ENCODE measurements at regions not wholly inside any gene's neighbourhood (a gene's known extent, or its start where the extent isn't known, plus 50 kb on each side); places are given as distances from the start of the nearest gene placed in this dataset.

- 3 to 10% methylated on average over 3 of the region's 3 CpGs for WGBS, 2 donors
- H3K4me1 ChIP-seq (ENCODE audit: control insufficient read depth in 1 of 2, insufficient read depth in 2 of 2, low read length in 2 of 2) = no peaks in the 10 kb centered on the region
- H3K27me3 ChIP-seq (ENCODE audit: control insufficient read depth in 1 of 2, insufficient read depth in 2 of 2, low read length in 1 of 2) = no peaks in the 10 kb centered on the region
- DNase-seq (no peak), ATAC-seq (ENCODE audit: low FRiP score) (no peak)
- no peak overlapping the region for H3K4me3 ChIP-seq (ENCODE audit: low read length in 2 of 2)
- no peaks in the 10 kb centered on the region for H3K36me3 ChIP-seq (ENCODE audit: control insufficient read depth in 1 of 2, insufficient read depth in 2 of 2, low read length in 1 of 2)
- no peaks in the 10 kb centered on the region for H3K9me3 ChIP-seq (ENCODE audit: control insufficient read depth, low read length)
- no peak overlapping the region for H3K27ac ChIP-seq (ENCODE audit: low read depth in 1 of 2, low read length in 2 of 2)
- intact Hi-C loops (cut with DNase I) = no loop called here
Observed at GRCh38 chr11:33646629-33647028, 54.0 kb downstream of the C11orf91 start.

GRCh38 chr11:33646168-33646567 lies 54.5 kb downstream of the C11orf91 start:
- H3K36me3 ChIP-seq (ENCODE audit: control insufficient read depth in 1 of 2, insufficient read depth in 2 of 2, low read length in 1 of 2) = no peaks in the 10 kb centered on the region
- intact Hi-C loops (cut with DNase I) = no loop called here
- no peak overlapping the region for H3K4me3 ChIP-seq (ENCODE audit: low read length in 2 of 2)
- H3K4me1 ChIP-seq (ENCODE audit: control insufficient read depth in 1 of 2, insufficient read depth in 2 of 2, low read length in 2 of 2) = no peaks in the 10 kb centered on the region
- 74 to 79% methylated on average over 4 of the region's 4 CpGs for WGBS, 2 donors
- no peaks in the 10 kb centered on the region for H3K9me3 ChIP-seq (ENCODE audit: control insufficient read depth, low read length)
- no peak for DNase-seq
- ATAC-seq (ENCODE audit: low FRiP score) = no peak
- H3K27ac ChIP-seq (ENCODE audit: low read depth in 1 of 2, low read length in 2 of 2) = no peak overlapping the region
- no peaks in the 10 kb centered on the region for H3K27me3 ChIP-seq (ENCODE audit: control insufficient read depth in 1 of 2, insufficient read depth in 2 of 2, low read length in 1 of 2)

- intact Hi-C loops (cut with DNase I) = no loop called here
- H3K4me1 ChIP-seq (ENCODE audit: control insufficient read depth in 1 of 2, insufficient read depth in 2 of 2, low read length in 2 of 2) = no peaks in the 10 kb centered on the region
- H3K27me3 ChIP-seq (ENCODE audit: control insufficient read depth in 1 of 2, insufficient read depth in 2 of 2, low read length in 1 of 2) = no peaks in the 10 kb centered on the region
- ATAC-seq (ENCODE audit: low FRiP score) (peak; percentile 29), DNase-seq (no peak)
- no peaks in the 10 kb centered on the region for H3K9me3 ChIP-seq (ENCODE audit: control insufficient read depth, low read length)
- WGBS, 2 donors = 96 to 98% methylated on average over 20 of the region's 20 CpGs
- H3K36me3 ChIP-seq (ENCODE audit: control insufficient read depth in 1 of 2, insufficient read depth in 2 of 2, low read length in 1 of 2) = no peaks in the 10 kb centered on the region
- no peak overlapping the region for H3K4me3 ChIP-seq (ENCODE audit: low read length in 2 of 2)
- H3K27ac ChIP-seq (ENCODE audit: low read depth in 1 of 2, low read length in 2 of 2) = no peak overlapping the region
Observed at GRCh38 chr11:33645686-33646085, 54.9 kb downstream of the C11orf91 start.

- H3K27me3 ChIP-seq (ENCODE audit: control insufficient read depth in 1 of 2, insufficient read depth in 2 of 2, low read length in 1 of 2) = no peaks in the 10 kb centered on the region
- WGBS, 2 donors = 88 to 93% methylated on average over 3 of the region's 3 CpGs
- H3K9me3 ChIP-seq (ENCODE audit: control insufficient read depth, low read length) = no peaks in the 10 kb centered on the region
- no peaks in the 10 kb centered on the region for H3K36me3 ChIP-seq (ENCODE audit: control insufficient read depth in 1 of 2, insufficient read depth in 2 of 2, low read length in 1 of 2)
- no peak overlapping the region for H3K27ac ChIP-seq (ENCODE audit: low read depth in 1 of 2, low read length in 2 of 2)
- intact Hi-C loops (cut with DNase I) = no loop called here
- DNase-seq = no peak
- ATAC-seq (ENCODE audit: low FRiP score) = no peak
- H3K4me3 ChIP-seq (ENCODE audit: low read length in 2 of 2) = no peak overlapping the region
- H3K4me1 ChIP-seq (ENCODE audit: control insufficient read depth in 1 of 2, insufficient read depth in 2 of 2, low read length in 2 of 2) = no peaks in the 10 kb centered on the region
Observed at GRCh38 chr11:33643167-33643824, 57.3 kb downstream of the C11orf91 start.

- Histone ChIP-seq H3K4me1 (ENCODE audit: control insufficient read depth in 1 of 2, insufficient read depth in 2 of 2, low read length in 2 of 2) (no peaks in the 10 kb centered on the region), H3K27me3 (ENCODE audit: control insufficient read depth in 1 of 2, insufficient read depth in 2 of 2, low read length in 1 of 2) (no peaks in the 10 kb centered on the region), H3K4me3 (ENCODE audit: low read length in 2 of 2) (no peak overlapping the region), H3K9me3 (ENCODE audit: control insufficient read depth, low read length) (no peaks in the 10 kb centered on the region), H3K36me3 (ENCODE audit: control insufficient read depth in 1 of 2, insufficient read depth in 2 of 2, low read length in 1 of 2) (no peaks in the 10 kb centered on the region), H3K27ac (ENCODE audit: low read depth in 1 of 2, low read length in 2 of 2) (no peak overlapping the region)
- DNase-seq (no peak), ATAC-seq (ENCODE audit: low FRiP score) (no peak)
- intact Hi-C loops (cut with DNase I) = no loop called here
- 93 to 94% methylated on average over 8 of the region's 8 CpGs for WGBS, 2 donors
Observed at GRCh38 chr11:33642461-33643166, 58.0 kb downstream of the C11orf91 start.

- H3K4me1 ChIP-seq (ENCODE audit: control insufficient read depth in 1 of 2, insufficient read depth in 2 of 2, low read length in 2 of 2) = no peaks in the 10 kb centered on the region
- no peak overlapping the region for H3K27ac ChIP-seq (ENCODE audit: low read depth in 1 of 2, low read length in 2 of 2)
- no peaks in the 10 kb centered on the region for H3K27me3 ChIP-seq (ENCODE audit: control insufficient read depth in 1 of 2, insufficient read depth in 2 of 2, low read length in 1 of 2)
- no peaks in the 10 kb centered on the region for H3K9me3 ChIP-seq (ENCODE audit: control insufficient read depth, low read length)
- intact Hi-C loops (cut with DNase I) = no loop called here
- DNase-seq (no peak), ATAC-seq (ENCODE audit: low FRiP score) (no peak)
- H3K36me3 ChIP-seq (ENCODE audit: control insufficient read depth in 1 of 2, insufficient read depth in 2 of 2, low read length in 1 of 2) = no peaks in the 10 kb centered on the region
- no peak overlapping the region for H3K4me3 ChIP-seq (ENCODE audit: low read length in 2 of 2)
- WGBS, 2 donors = 8 to 9% methylated on average over 8 of the region's 8 CpGs
Observed at GRCh38 chr11:33640730-33641371, 59.8 kb downstream of the C11orf91 start.

- WGBS, 2 donors = 69 to 79% methylated on average over 1 of the region's 1 CpG
- Histone ChIP-seq H3K36me3 (ENCODE audit: control insufficient read depth in 1 of 2, insufficient read depth in 2 of 2, low read length in 1 of 2) (no peaks in the 10 kb centered on the region), H3K4me3 (ENCODE audit: low read length in 2 of 2) (no peak overlapping the region), H3K9me3 (ENCODE audit: control insufficient read depth, low read length) (no peaks in the 10 kb centered on the region), H3K27me3 (ENCODE audit: control insufficient read depth in 1 of 2, insufficient read depth in 2 of 2, low read length in 1 of 2) (no peaks in the 10 kb centered on the region), H3K4me1 (ENCODE audit: control insufficient read depth in 1 of 2, insufficient read depth in 2 of 2, low read length in 2 of 2) (no peaks in the 10 kb centered on the region), H3K27ac (ENCODE audit: low read depth in 1 of 2, low read length in 2 of 2) (no peak overlapping the region)
- ATAC-seq (ENCODE audit: low FRiP score) (no peak), DNase-seq (no peak)
- intact Hi-C loops (cut with DNase I) = no loop called here
Observed at GRCh38 chr11:33638608-33639007, 62.0 kb downstream of the C11orf91 start.

- peaks cover 2% of the 10 kb centered on the region for H3K9me3 ChIP-seq (ENCODE audit: control insufficient read depth, low read length)
- no peak for DNase-seq
- no peaks in the 10 kb centered on the region for H3K4me1 ChIP-seq (ENCODE audit: control insufficient read depth in 1 of 2, insufficient read depth in 2 of 2, low read length in 2 of 2)
- no peak overlapping the region for H3K4me3 ChIP-seq (ENCODE audit: low read length in 2 of 2)
- no peaks in the 10 kb centered on the region for H3K27me3 ChIP-seq (ENCODE audit: control insufficient read depth in 1 of 2, insufficient read depth in 2 of 2, low read length in 1 of 2)
- intact Hi-C loops (cut with DNase I) = no loop called here
- no peaks in the 10 kb centered on the region for H3K36me3 ChIP-seq (ENCODE audit: control insufficient read depth in 1 of 2, insufficient read depth in 2 of 2, low read length in 1 of 2)
- H3K27ac ChIP-seq (ENCODE audit: low read depth in 1 of 2, low read length in 2 of 2) = no peak overlapping the region
- ATAC-seq (ENCODE audit: low FRiP score) = no peak
- WGBS, 2 donors = 94 to 96% methylated on average over 6 of the region's 6 CpGs
Observed at GRCh38 chr11:33636104-33636503, 64.5 kb downstream of the C11orf91 start.

GRCh38 chr11:33635161-33635560 lies 65.5 kb downstream of the C11orf91 start:
- peak in 1 of 2 donors; percentile 53 for DNase-seq
- intact Hi-C loops (cut with DNase I) = no loop called here
- ATAC-seq (ENCODE audit: low FRiP score) = no peak
- Histone ChIP-seq H3K27ac (ENCODE audit: low read depth in 1 of 2, low read length in 2 of 2) (no peak overlapping the region), H3K36me3 (ENCODE audit: control insufficient read depth in 1 of 2, insufficient read depth in 2 of 2, low read length in 1 of 2) (no peaks in the 10 kb centered on the region), H3K27me3 (ENCODE audit: control insufficient read depth in 1 of 2, insufficient read depth in 2 of 2, low read length in 1 of 2) (no peaks in the 10 kb centered on the region), H3K4me1 (ENCODE audit: control insufficient read depth in 1 of 2, insufficient read depth in 2 of 2, low read length in 2 of 2) (no peaks in the 10 kb centered on the region), H3K9me3 (ENCODE audit: control insufficient read depth, low read length) (peaks cover 4% of the 10 kb centered on the region), H3K4me3 (ENCODE audit: low read length in 2 of 2) (no peak overlapping the region)
- 45 to 51% methylated on average over 5 of the region's 5 CpGs for WGBS, 2 donors
